ENCODE measurements at regions not wholly inside any gene's neighbourhood (a gene's known extent, or its start where the extent isn't known, plus 50 kb on each side); places are given as distances from the start of the nearest gene placed in this dataset.

DNA sequence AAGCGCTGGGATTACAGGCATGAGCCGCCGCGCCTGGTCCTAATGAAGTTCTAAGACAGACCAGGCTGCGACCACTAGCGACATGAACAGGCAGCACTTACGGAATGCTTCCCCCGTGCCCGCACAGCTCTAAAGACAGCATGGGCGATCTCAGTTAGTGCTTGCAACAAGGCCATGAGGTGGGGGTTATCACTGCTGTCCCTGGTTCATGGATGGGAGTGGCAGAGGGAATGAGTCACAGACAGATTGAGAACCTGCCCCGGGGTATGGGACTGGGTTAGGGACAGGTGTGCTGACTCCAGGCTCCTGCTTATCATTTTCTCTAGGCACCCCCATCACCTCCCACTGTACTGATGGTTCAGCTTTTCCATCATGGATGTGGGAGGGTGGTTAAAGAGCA, 160.9 kb downstream of the VRK1 start:
- no peak overlapping the region for H3K4me3 ChIP-seq (replicated peaks in 1 of 3; ENCODE audit: insufficient read depth in 1 of 3, low read depth in 1 of 3, low read length in 3 of 3)
- no peak overlapping the region for H3K4me2 ChIP-seq (ENCODE audit: insufficient read depth, low read length)
- POLR2A ChIA-PET, result no interaction called here
- TF ChIP-seq JUN (IDR thresholded peaks at IDR 0.05; ENCODE audit: borderline replicate concordance, insufficient read depth, insufficient read length, low read depth), result no peak
- DNase-seq (ENCODE audit: low read depth, low spot score) (no peak), FAIRE-seq (no peak)
- H3K9me3 ChIP-seq (replicated peaks; ENCODE audit: control insufficient read depth, insufficient read depth, low read length), result peaks cover 2% of the 10 kb centered on the region
- intact Hi-C loops (cut with micrococcal nuclease) (no loop called here), dilution Hi-C loops (cut with MboI; ENCODE audit: extremely low pct_ligation_motif_present, low sequenced_read_pairs) (no loop called here)
- H3K79me2 ChIP-seq (ENCODE audit: control insufficient read depth, insufficient read depth, low read length), result no peaks in the 10 kb centered on the region
- no peaks in the 10 kb centered on the region for H3K36me3 ChIP-seq (ENCODE audit: control insufficient read depth in 2 of 2, extremely low read depth in 1 of 2, insufficient read depth in 2 of 2, low read length in 2 of 2)
- CTCF ChIA-PET, result no interaction called here
- H3K4me1 ChIP-seq (ENCODE audit: control insufficient read depth, extremely low read depth, insufficient read depth, low read length), result no peaks in the 10 kb centered on the region
- H3K9me1 ChIP-seq (replicated peaks; ENCODE audit: control insufficient read depth, extremely low read depth, insufficient read depth, low read length), result no peaks in the 10 kb centered on the region
- H3K27me3 ChIP-seq (ENCODE audit: control insufficient read depth in 2 of 2, insufficient read depth in 2 of 2, low read length in 2 of 2), result no peaks in the 10 kb centered on the region
- H2AFZ ChIP-seq (ENCODE audit: low read depth, low read length), result no peak overlapping the region
- H3K9ac ChIP-seq (replicated peaks; ENCODE audit: extremely low read depth, insufficient read depth, low read length), result no peak overlapping the region
- no peak overlapping the region for H3K27ac ChIP-seq (ENCODE audit: insufficient read depth, low read depth, low read length)
- BruUV-seq (replicated peaks), result no TSS peak
- no peaks in the 10 kb centered on the region for H4K20me1 ChIP-seq (replicated peaks; ENCODE audit: control insufficient read depth, extremely low read depth, insufficient read depth, low read length)

DNA sequence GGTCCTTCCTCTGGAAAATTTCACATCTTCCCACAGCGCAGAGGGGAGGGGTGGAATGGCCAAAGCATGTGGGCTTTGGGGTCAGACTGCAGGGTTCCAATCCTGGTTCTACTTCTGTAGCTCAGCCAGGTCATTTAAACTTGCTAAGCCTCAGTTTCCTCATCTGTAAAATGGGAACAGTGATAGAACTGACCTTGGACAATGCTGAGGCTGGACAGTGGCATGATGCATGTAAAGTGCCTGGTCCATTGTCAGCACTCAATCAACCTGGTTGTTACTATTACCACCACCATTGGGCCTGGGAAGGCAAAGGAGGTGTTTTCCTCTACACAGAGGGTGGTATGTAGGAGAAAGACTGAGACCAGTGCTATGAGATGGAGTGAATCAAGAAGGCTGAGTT, 162.8 kb downstream of the VRK1 start:
- Histone ChIP-seq H3K27me3 (ENCODE audit: control insufficient read depth in 2 of 2, insufficient read depth in 2 of 2, low read length in 2 of 2) (no peaks in the 10 kb centered on the region), H3K4me2 (ENCODE audit: insufficient read depth, low read length) (no peak overlapping the region), H3K9me3 (replicated peaks; ENCODE audit: control insufficient read depth, insufficient read depth, low read length) (peaks cover 2% of the 10 kb centered on the region), H2AFZ (ENCODE audit: low read depth, low read length) (no peak overlapping the region), H4K20me1 (replicated peaks; ENCODE audit: control insufficient read depth, extremely low read depth, insufficient read depth, low read length) (no peaks in the 10 kb centered on the region), H3K9ac (replicated peaks; ENCODE audit: extremely low read depth, insufficient read depth, low read length) (no peak overlapping the region), H3K36me3 (ENCODE audit: control insufficient read depth in 2 of 2, extremely low read depth in 1 of 2, insufficient read depth in 2 of 2, low read length in 2 of 2) (no peaks in the 10 kb centered on the region), H3K79me2 (ENCODE audit: control insufficient read depth, insufficient read depth, low read length) (no peaks in the 10 kb centered on the region), H3K27ac (ENCODE audit: insufficient read depth, low read depth, low read length) (no peak overlapping the region), H3K9me1 (replicated peaks; ENCODE audit: control insufficient read depth, extremely low read depth, insufficient read depth, low read length) (no peaks in the 10 kb centered on the region), H3K4me3 (replicated peaks in 1 of 3; ENCODE audit: insufficient read depth in 1 of 3, low read depth in 1 of 3, low read length in 3 of 3) (no peak overlapping the region), H3K4me1 (ENCODE audit: control insufficient read depth, extremely low read depth, insufficient read depth, low read length) (no peaks in the 10 kb centered on the region)
- BruUV-seq (replicated peaks), result no TSS peak
- ChIA-PET POLR2A (no interaction called here), CTCF (no interaction called here)
- FAIRE-seq (no peak), DNase-seq (ENCODE audit: low read depth, low spot score) (no peak)
- TF ChIP-seq JUN (IDR thresholded peaks at IDR 0.05; ENCODE audit: borderline replicate concordance, insufficient read depth, insufficient read length, low read depth), result no peak
- TF ChIP-seq EZH2 (IDR thresholded peaks at IDR 0.05; ENCODE audit: borderline replicate concordance, low read depth, low read length, severe bottlenecking), result no peak
- no peak for TF ChIP-seq GATA2 (IDR thresholded peaks at IDR 0.05; ENCODE audit: insufficient read depth, insufficient read length, low read depth, low read length)
- TF ChIP-seq, protein P1, sequence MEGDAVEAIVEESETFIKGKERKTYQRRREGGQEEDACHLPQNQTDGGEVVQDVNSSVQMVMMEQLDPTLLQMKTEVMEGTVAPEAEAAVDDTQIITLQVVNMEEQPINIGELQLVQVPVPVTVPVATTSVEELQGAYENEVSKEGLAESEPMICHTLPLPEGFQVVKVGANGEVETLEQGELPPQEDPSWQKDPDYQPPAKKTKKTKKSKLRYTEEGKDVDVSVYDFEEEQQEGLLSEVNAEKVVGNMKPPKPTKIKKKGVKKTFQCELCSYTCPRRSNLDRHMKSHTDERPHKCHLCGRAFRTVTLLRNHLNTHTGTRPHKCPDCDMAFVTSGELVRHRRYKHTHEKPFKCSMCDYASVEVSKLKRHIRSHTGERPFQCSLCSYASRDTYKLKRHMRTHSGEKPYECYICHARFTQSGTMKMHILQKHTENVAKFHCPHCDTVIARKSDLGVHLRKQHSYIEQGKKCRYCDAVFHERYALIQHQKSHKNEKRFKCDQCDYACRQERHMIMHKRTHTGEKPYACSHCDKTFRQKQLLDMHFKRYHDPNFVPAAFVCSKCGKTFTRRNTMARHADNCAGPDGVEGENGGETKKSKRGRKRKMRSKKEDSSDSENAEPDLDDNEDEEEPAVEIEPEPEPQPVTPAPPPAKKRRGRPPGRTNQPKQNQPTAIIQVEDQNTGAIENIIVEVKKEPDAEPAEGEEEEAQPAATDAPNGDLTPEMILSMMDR (IDR thresholded peaks at IDR 0.05; ENCODE audit: extremely low read depth in 1 of 2, insufficient read depth in 1 of 2, low read depth in 1 of 2, low read length in 2 of 2), result no peak
- no peak for TF ChIP-seq POLR2A (IDR thresholded peaks at IDR 0.05; ENCODE audit: low read depth, low read length)
- TF ChIP-seq MYC (IDR thresholded peaks at IDR 0.05; ENCODE audit: low read depth, low read length), result no peak
- no peak for TF ChIP-seq FOS (IDR thresholded peaks at IDR 0.05; ENCODE audit: borderline replicate concordance, insufficient read depth, low read length)
- no peak for TF ChIP-seq POLR2AphosphoS5 (IDR thresholded peaks at IDR 0.05; ENCODE audit: insufficient read depth, low read depth, low read length)
- TF ChIP-seq, protein P2, sequence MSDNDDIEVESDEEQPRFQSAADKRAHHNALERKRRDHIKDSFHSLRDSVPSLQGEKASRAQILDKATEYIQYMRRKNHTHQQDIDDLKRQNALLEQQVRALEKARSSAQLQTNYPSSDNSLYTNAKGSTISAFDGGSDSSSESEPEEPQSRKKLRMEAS (IDR thresholded peaks at IDR 0.05; ENCODE audit: insufficient read depth, insufficient read length), result no peak
- intact Hi-C loops (cut with micrococcal nuclease) (no loop called here), dilution Hi-C loops (cut with MboI; ENCODE audit: extremely low pct_ligation_motif_present, low sequenced_read_pairs) (no loop called here)
